Adrenal gland (tissue), 9 donors: ENCODE measurements at regions not wholly inside any gene's neighbourhood (a gene's known extent, or its start where the extent isn't known, plus 50 kb on each side); places are given as distances from the start of the nearest gene placed in this dataset.
"Not testable (repeated sequence)": the region's sequence is repeated elsewhere in the genome, so short reads cannot be mapped to it uniquely, and the experiment has no call there.

Experiments
- DNase-seq, 7 donors: peaks; one replicate each; pipeline ENCODE4 v3.0.0-alpha.2; 2019 to 2020
- H3K27ac ChIP-seq, 5 donors: fragments of 200-600 bp; sonication (generic) in 4 of 5; 1 replicate in 3 of 5; 2 replicates in 2 of 5; pipeline versions ENCODE4 v1.5.1 to v1.8.0; 2016 to 2020; ENCODE audit warnings: mild to moderate bottlenecking in 1 of 5
- H3K27me3 ChIP-seq: fragments of 200-600 bp; 2 replicates; pipeline ENCODE4 v1.8.0; 2021
- H3K36me3 ChIP-seq, 2 donors: fragments of 200-600 bp; replicated peaks in 1 of 2; 1 replicate in 1 of 2; 2 replicates in 1 of 2; pipeline versions ENCODE4 v1.5.1 to v1.8.0; 2018 to 2022
- H3K4me1 ChIP-seq, 2 donors: fragments of 200-600 bp; replicated peaks in 1 of 2; 1 replicate in 1 of 2; 2 replicates in 1 of 2; pipeline versions ENCODE4 v1.5.1 to v1.8.0; 2018 to 2021
- H3K4me3 ChIP-seq, 4 donors: fragments of 200-600 bp; sonication (generic) in 3 of 4; one replicate each; pipeline ENCODE4 v1.5.1; 2016 to 2018
- H3K9me3 ChIP-seq, 3 donors: fragments of 200-600 bp; sonication (generic) in 1 of 3; replicated peaks in 1 of 3; 1 replicate in 2 of 3; 2 replicates in 1 of 3; pipeline versions ENCODE4 v1.5.1 to v1.8.0; 2016 to 2021
- CTCF ChIP-seq, 6 experiments: fragments of 450-650 bp in 4 of 6; fragments of 200-600 bp in 2 of 6; sonication (generic) in 1 of 6; IDR thresholded peaks; 1 replicate in 5 of 6; 2 replicates in 1 of 6; pipeline versions ENCODE4 v1.5.1 to v1.8.0; 2016 to 2021; ENCODE audit warnings: antibody characterized with exemption in 6 of 6, mild to moderate bottlenecking in 2 of 6, moderate library complexity in 1 of 6
- POLR2A ChIP-seq, 2 donors: fragments of 450-650 bp; IDR thresholded peaks; one replicate each; pipeline ENCODE4 v1.6.1; 2017; ENCODE audit warnings: antibody characterized with exemption in 2 of 2, mild to moderate bottlenecking in 2 of 2, moderate library complexity in 1 of 2
- WGBS, 4 donors: extraction: QIAGEN DNeasy Blood & Tissue Kit in 2 of 4; methylation state at CpG; one replicate each; pipeline versions ENCODE4 v1.1.5 to v1.1.7; 2013 to 2017; 5-methylcytosine and 5-hydroxymethylcytosine counted together
- intact Hi-C, 2 donors: fragments of 100-400 bp; cut with DNase I; formaldehyde crosslinking; loops; one replicate each; pipeline versions ENCODE4 v1.14.1 to v1.15.0; 2022 to 2023
- donor health status: healthy with polysubstance abuse.
- donor health status: Bipolar disorder and iron deficiency.
- donor health status: DM: yes; HTN: yes; CAD: no.
- donor health status: DM: no; HTN: no; CAD: no.
- donor health status: DM: no; HTN: no; CAD: no.

- Histone ChIP-seq H3K27ac (no peak overlapping the region), H3K36me3 (no peaks in the 10 kb centered on the region), H3K4me3 (no peak overlapping the region), H3K27me3 (no peaks in the 10 kb centered on the region), H3K9me3 (no peaks in the 10 kb centered on the region), H3K4me1 (no peaks in the 10 kb centered on the region)
- intact Hi-C loops: no loop called here
- TF ChIP-seq CTCF (IDR thresholded peaks at IDR 0.05) (no peak), POLR2A (IDR thresholded peaks at IDR 0.05) (no peak)
- DNase-seq: no peak
- 61 to 76% (median 71%) methylated on average over 4 of the region's 4 CpGs for WGBS, 4 donors
Observed at GRCh38 chr5:12658871-12659446, 754.7 kb upstream of the CTNND2 start.

GRCh38 chr5:12657914-12658474 is 753.7 kb upstream of the CTNND2 start:
- H3K27me3 ChIP-seq, DNase-seq, intact Hi-C loops, H3K4me3 ChIP-seq, H3K9me3 ChIP-seq, H3K4me1 ChIP-seq, H3K36me3 ChIP-seq, H3K27ac ChIP-seq: not testable (repeated sequence)
- WGBS, 4 donors: 68 to 86% (median 70%) methylated on average over 4 of the region's 4 CpGs

- peaks cover 0 to 3% (median 0%) of the 10 kb centered on the region in 3 donors for H3K9me3 ChIP-seq
- no peak overlapping the region for H3K4me3 ChIP-seq
- H3K27me3 ChIP-seq: no peaks in the 10 kb centered on the region
- WGBS, 4 donors: 61 to 64% (median 61%) methylated on average over 3 of the region's 3 CpGs
- no peaks in the 10 kb centered on the region for H3K36me3 ChIP-seq
- DNase-seq: no peak
- no peak overlapping the region for H3K27ac ChIP-seq
- no peak for TF ChIP-seq CTCF (IDR thresholded peaks at IDR 0.05)
- no peak for TF ChIP-seq POLR2A (IDR thresholded peaks at IDR 0.05)
- intact Hi-C loops: no loop called here
- H3K4me1 ChIP-seq: no peaks in the 10 kb centered on the region
Observed at GRCh38 chr5:12655675-12656074, 751.4 kb upstream of the CTNND2 start.

- no peaks in the 10 kb centered on the region for H3K36me3 ChIP-seq
- H3K9me3 ChIP-seq: peaks cover 0 to 3% (median 0%) of the 10 kb centered on the region in 3 donors
- intact Hi-C loops: no loop called here
- WGBS, 4 donors: 64 to 72% (median 68%) methylated on average over 4 of the region's 4 CpGs
- H3K4me3 ChIP-seq: no peak overlapping the region
- H3K27ac ChIP-seq: no peak overlapping the region
- H3K27me3 ChIP-seq: no peaks in the 10 kb centered on the region
- no peaks in the 10 kb centered on the region for H3K4me1 ChIP-seq
- no peak for DNase-seq
- TF ChIP-seq CTCF (IDR thresholded peaks at IDR 0.05): no peak
- no peak for TF ChIP-seq POLR2A (IDR thresholded peaks at IDR 0.05)
Observed at GRCh38 chr5:12652201-12652600, 748.0 kb upstream of the CTNND2 start.

- Histone ChIP-seq H3K9me3 (peaks cover 0 to 3% (median 0%) of the 10 kb centered on the region in 3 donors), H3K27me3 (no peaks in the 10 kb centered on the region), H3K4me1 (no peaks in the 10 kb centered on the region), H3K36me3 (no peaks in the 10 kb centered on the region), H3K27ac (no peak overlapping the region), H3K4me3 (no peak overlapping the region)
- DNase-seq: no peak
- no peak for TF ChIP-seq CTCF (IDR thresholded peaks at IDR 0.05)
- 58 to 63% (median 60%) methylated on average over 1 of the region's 1 CpG for WGBS, 4 donors
- intact Hi-C loops: no loop called here
Observed at GRCh38 chr5:12648558-12648957, 744.3 kb upstream of the CTNND2 start.
